BE2C (cell line): ENCODE measurements at regions not wholly inside any gene's neighbourhood (a gene's known extent, or its start where the extent isn't known, plus 50 kb on each side); places are given as distances from the start of the nearest gene placed in this dataset.

Experiments
- DNase-seq: peaks from one replicate; pipeline ENCODE4 v3.0.0-alpha.2; 2020
- H3K27me3 ChIP-seq: fragments of 250-450 bp; sonication (Bioruptor Pico); 2 replicates; pipeline ENCODE4 v1.5.1; 2020; ENCODE audit warnings: mild to moderate bottlenecking
- H3K36me3 ChIP-seq: fragments of 250-450 bp; sonication (Bioruptor Pico); 2 replicates; pipeline ENCODE4 v1.5.1; 2020; ENCODE audit warnings: mild to moderate bottlenecking
- H3K4me1 ChIP-seq: fragments of 250-450 bp; sonication (Bioruptor Pico); 2 replicates; pipeline ENCODE4 v1.5.1; 2020
- H3K4me3 ChIP-seq: 2 replicates; pipeline ENCODE4 v1.5.1; 2011; ENCODE audit warnings: low read depth, low read length
- H3K9me3 ChIP-seq: fragments of 250-450 bp; sonication (Bioruptor Pico); 2 replicates; pipeline ENCODE4 v1.5.1; 2020
- TF ChIP-seq, protein P1 (sequence below): IDR thresholded peaks from 2 replicates; pipeline ENCODE4 v1.5.1; 2012; ENCODE audit warnings: mild to moderate bottlenecking, low read depth, low read length

- Histone ChIP-seq H3K9me3 (no peaks in the 10 kb centered on the region), H3K4me3 (no peak overlapping the region), H3K27me3 (no peaks in the 10 kb centered on the region), H3K4me1 (peaks cover 8% of the 10 kb centered on the region), H3K36me3 (no peaks in the 10 kb centered on the region)
- no peak for DNase-seq
- TF ChIP-seq, protein P1, sequence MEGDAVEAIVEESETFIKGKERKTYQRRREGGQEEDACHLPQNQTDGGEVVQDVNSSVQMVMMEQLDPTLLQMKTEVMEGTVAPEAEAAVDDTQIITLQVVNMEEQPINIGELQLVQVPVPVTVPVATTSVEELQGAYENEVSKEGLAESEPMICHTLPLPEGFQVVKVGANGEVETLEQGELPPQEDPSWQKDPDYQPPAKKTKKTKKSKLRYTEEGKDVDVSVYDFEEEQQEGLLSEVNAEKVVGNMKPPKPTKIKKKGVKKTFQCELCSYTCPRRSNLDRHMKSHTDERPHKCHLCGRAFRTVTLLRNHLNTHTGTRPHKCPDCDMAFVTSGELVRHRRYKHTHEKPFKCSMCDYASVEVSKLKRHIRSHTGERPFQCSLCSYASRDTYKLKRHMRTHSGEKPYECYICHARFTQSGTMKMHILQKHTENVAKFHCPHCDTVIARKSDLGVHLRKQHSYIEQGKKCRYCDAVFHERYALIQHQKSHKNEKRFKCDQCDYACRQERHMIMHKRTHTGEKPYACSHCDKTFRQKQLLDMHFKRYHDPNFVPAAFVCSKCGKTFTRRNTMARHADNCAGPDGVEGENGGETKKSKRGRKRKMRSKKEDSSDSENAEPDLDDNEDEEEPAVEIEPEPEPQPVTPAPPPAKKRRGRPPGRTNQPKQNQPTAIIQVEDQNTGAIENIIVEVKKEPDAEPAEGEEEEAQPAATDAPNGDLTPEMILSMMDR: no peak
These were observed 200.9 kb upstream of the C14orf180 start for GRCh38 chr14:104378698-104379113.

- DNase-seq: no peak
- peaks cover 13% of the 10 kb centered on the region for H3K4me1 ChIP-seq
- no peaks in the 10 kb centered on the region for H3K36me3 ChIP-seq
- no peak overlapping the region for H3K4me3 ChIP-seq
- TF ChIP-seq, protein P1: no peak
- no peaks in the 10 kb centered on the region for H3K27me3 ChIP-seq
- no peaks in the 10 kb centered on the region for H3K9me3 ChIP-seq
These were observed 197.0 kb upstream of the C14orf180 start for GRCh38 chr14:104382361-104383087.

DNA sequence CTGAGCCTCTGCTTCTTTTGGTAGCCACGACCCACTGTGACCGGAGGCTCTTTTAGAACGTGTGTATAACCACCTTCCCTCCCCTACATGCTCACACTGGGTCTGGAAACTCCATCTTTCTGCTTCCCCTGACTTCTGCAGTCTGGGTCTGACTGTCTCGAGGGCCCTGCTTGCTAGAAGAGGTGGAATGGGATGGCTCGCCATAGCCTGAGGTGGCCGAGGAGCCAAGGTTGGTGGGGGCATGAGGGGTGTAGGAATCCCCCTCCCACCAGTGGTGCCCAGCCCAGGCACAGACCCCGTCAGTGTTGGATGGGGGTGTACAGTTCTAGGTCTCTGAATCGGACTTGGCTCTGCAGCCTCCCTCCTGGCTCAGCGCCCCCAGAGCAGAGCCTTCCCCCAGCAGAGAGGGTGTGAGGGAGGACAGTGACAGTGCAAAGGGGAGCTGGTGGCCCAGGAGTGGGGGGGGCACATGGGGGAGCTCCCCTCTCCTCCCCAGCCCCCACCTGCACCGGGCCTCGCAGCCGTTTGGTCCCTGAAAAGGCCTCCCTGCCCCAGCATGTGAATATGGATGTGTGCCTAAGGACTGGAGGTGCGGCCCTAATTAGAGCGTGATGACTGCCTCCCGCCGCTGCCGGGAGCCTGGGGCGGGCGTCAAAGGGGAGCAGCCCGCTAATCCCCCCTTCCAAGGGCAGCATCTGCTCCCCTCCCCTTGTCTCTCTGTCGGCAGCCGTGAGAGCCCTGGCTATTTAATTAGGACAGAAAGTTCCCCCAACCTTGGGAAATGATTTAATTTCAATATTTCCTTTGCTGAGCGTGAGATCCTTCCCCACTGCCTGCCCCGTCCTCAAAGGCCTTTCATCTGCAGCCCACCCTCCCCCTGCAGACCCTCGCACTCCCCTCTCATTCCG, 196.2 kb upstream of the C14orf180 start:
- Histone ChIP-seq H3K27me3 (no peaks in the 10 kb centered on the region), H3K4me3 (peak overlapping the region; percentile 37), H3K9me3 (no peaks in the 10 kb centered on the region), H3K4me1 (peaks cover 13% of the 10 kb centered on the region), H3K36me3 (no peaks in the 10 kb centered on the region)
- DNase-seq: peak; percentile 17
- TF ChIP-seq, protein P1: no peak

- H3K9me3 ChIP-seq: no peaks in the 10 kb centered on the region
- TF ChIP-seq, protein P1: no peak
- no peaks in the 10 kb centered on the region for H3K36me3 ChIP-seq
- H3K4me1 ChIP-seq: peaks cover 13% of the 10 kb centered on the region
- no peaks in the 10 kb centered on the region for H3K27me3 ChIP-seq
- DNase-seq: peak; percentile 72
- H3K4me3 ChIP-seq: peak overlapping the region; percentile 37
These were observed 195.4 kb upstream of the C14orf180 start for GRCh38 chr14:104383996-104384775.

DNA sequence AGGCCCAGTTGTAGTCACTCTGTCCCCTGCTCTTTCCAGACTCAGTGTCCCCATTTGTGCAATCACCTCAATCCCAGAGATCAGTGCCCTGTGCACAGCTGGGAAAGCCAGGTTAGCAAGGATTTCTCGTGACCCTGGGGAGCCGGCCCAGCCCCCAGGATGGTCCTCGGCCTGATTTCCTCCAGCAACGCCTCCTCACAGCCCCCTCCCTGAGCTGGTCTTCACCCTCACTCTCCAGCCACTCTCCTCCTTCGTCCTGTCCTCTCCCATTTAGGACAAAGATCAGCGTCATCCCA, 194.8 kb upstream of the C14orf180 start:
- Histone ChIP-seq H3K4me3 (no peak overlapping the region), H3K4me1 (peaks cover 13% of the 10 kb centered on the region), H3K27me3 (no peaks in the 10 kb centered on the region), H3K36me3 (no peaks in the 10 kb centered on the region), H3K9me3 (no peaks in the 10 kb centered on the region)
- TF ChIP-seq, protein P1: no peak
- no peak for DNase-seq
